HEK293 (cell line): ENCODE measurements at regions not wholly inside any gene's neighbourhood (a gene's known extent, or its start where the extent isn't known, plus 50 kb on each side); places are given as distances from the start of the nearest gene placed in this dataset.

Experiments used
- CTCF ChIA-PET: fragments of 350-600 bp; formaldehyde crosslinking; extraction: SDS; loops from one replicate; lab custom pipeline; 2021; ENCODE audit warnings: antibody characterized with exemption; lab: Yijun Ruan, JAX
- POLR2A ChIA-PET: fragments of 300-600 bp; formaldehyde crosslinking; extraction: SDS; loops from one replicate; lab custom pipeline; 2020; ENCODE audit warnings: antibody characterized with exemption, inconsistent platforms; lab: Yijun Ruan, JAX
- H3K27ac ChIP-seq: fragments of 200-500 bp; sonication (Bioruptor generic); 2 replicates; pipeline ENCODE4 v1.5.1; 2014; ENCODE audit warnings: low read depth, low read length, control low read depth, inconsistent platforms; ENCODE audit errors: extremely low read depth
- H3K36me3 ChIP-seq, 2 experiments: fragments of 200-500 bp in 1 of 2; sonication (Bioruptor generic) in 1 of 2; 1 replicate in 1 of 2; 2 replicates in 1 of 2; pipeline ENCODE4 v1.5.1; 2014 to 2017; ENCODE audit warnings: inconsistent platforms in 2 of 2, low read length in 2 of 2; ENCODE audit not compliant: control insufficient read depth in 2 of 2, insufficient read depth in 1 of 2
- H3K4me1 ChIP-seq: fragments of 200-500 bp; sonication (Bioruptor generic); 2 replicates; pipeline ENCODE4 v1.5.1; 2014; ENCODE audit warnings: mild to moderate bottlenecking, low read length, inconsistent platforms; ENCODE audit not compliant: control insufficient read depth, insufficient read depth
- H3K4me3 ChIP-seq: 2 replicates; pipeline ENCODE4 v1.5.1; 2011; ENCODE audit warnings: low read depth, mild to moderate bottlenecking, control low read depth, low read length, moderate library complexity
- H3K9me3 ChIP-seq: fragments of 200-500 bp; sonication (Bioruptor generic); 2 replicates; pipeline ENCODE4 v1.5.1; 2014; ENCODE audit warnings: low read depth, low read length, inconsistent platforms; ENCODE audit not compliant: control insufficient read depth, insufficient read depth
- KLF1 ChIP-seq: fragments of 450-650 bp; formaldehyde crosslinking; IDR thresholded peaks from 2 replicates; pipeline ENCODE4 v1.5.1; 2016; ENCODE audit warnings: missing biosample characterization, missing genetic modification characterization
- KLF16 ChIP-seq: fragments of 450-650 bp; formaldehyde crosslinking; IDR thresholded peaks from 2 replicates; pipeline ENCODE4 v1.5.1; 2017; ENCODE audit warnings: missing biosample characterization, missing genetic modification characterization
- TSHZ1 ChIP-seq: fragments of 450-650 bp; formaldehyde crosslinking; IDR thresholded peaks from 2 replicates; pipeline ENCODE4 v1.5.1; 2016; ENCODE audit warnings: missing biosample characterization, missing genetic modification characterization, borderline replicate concordance
- ZBTB1 ChIP-seq: fragments of 450-650 bp; formaldehyde crosslinking; IDR thresholded peaks from 2 replicates; pipeline ENCODE4 v1.5.1; 2016; ENCODE audit warnings: missing biosample characterization, missing genetic modification characterization
- ZBTB26 ChIP-seq: fragments of 450-650 bp; formaldehyde crosslinking; optimal IDR thresholded peaks from 2 replicates; pipeline ENCODE3; 2016; ENCODE audit warnings: missing biosample characterization, mild to moderate bottlenecking, missing genetic modification characterization
- ZBTB48 ChIP-seq: fragments of 450-650 bp; formaldehyde crosslinking; IDR thresholded peaks from 2 replicates; pipeline ENCODE4 v1.5.1; 2016; ENCODE audit warnings: missing biosample characterization, missing genetic modification characterization
- ZFP3 ChIP-seq: fragments of 450-650 bp; formaldehyde crosslinking; IDR thresholded peaks from 2 replicates; pipeline ENCODE4 v1.5.1; 2016; ENCODE audit warnings: low read depth, missing biosample characterization, missing genetic modification characterization
- ZFP37 ChIP-seq: fragments of 450-650 bp; formaldehyde crosslinking; IDR thresholded peaks from 2 replicates; pipeline ENCODE4 v1.5.1; 2016; ENCODE audit warnings: missing biosample characterization, missing genetic modification characterization
- ZIC2 ChIP-seq: fragments of 450-650 bp; formaldehyde crosslinking; IDR thresholded peaks from 2 replicates; pipeline ENCODE4 v1.5.1; 2016; ENCODE audit warnings: missing biosample characterization, missing genetic modification characterization
- ZNF221 ChIP-seq: fragments of 450-650 bp; formaldehyde crosslinking; IDR thresholded peaks from 2 replicates; pipeline ENCODE4 v1.5.1; 2017; ENCODE audit warnings: missing biosample characterization, missing genetic modification characterization, borderline replicate concordance
- ZNF23 ChIP-seq: fragments of 450-650 bp; formaldehyde crosslinking; IDR thresholded peaks from 2 replicates; pipeline ENCODE4 v1.5.1; 2016; ENCODE audit warnings: missing biosample characterization, missing genetic modification characterization, borderline replicate concordance
- ZNF362 ChIP-seq: fragments of 450-650 bp; formaldehyde crosslinking; IDR thresholded peaks from 2 replicates; pipeline ENCODE4 v1.5.1; 2016; ENCODE audit warnings: missing biosample characterization, missing genetic modification characterization
- ZNF366 ChIP-seq: fragments of 450-650 bp; formaldehyde crosslinking; conservative IDR thresholded peaks from 2 replicates; pipeline ENCODE4 v1.5.1; 2016; ENCODE audit warnings: missing biosample characterization, missing genetic modification characterization
- ZNF37A ChIP-seq: fragments of 450-650 bp; IDR thresholded peaks from 2 replicates; pipeline ENCODE4 v1.5.1; 2018; ENCODE audit warnings: missing biosample characterization, missing genetic modification characterization
- ZNF449 ChIP-seq: fragments of 450-650 bp; formaldehyde crosslinking; IDR thresholded peaks from 2 replicates; pipeline ENCODE4 v1.5.1; 2017; ENCODE audit warnings: missing biosample characterization, mild to moderate bottlenecking, missing genetic modification characterization, moderate library complexity
- ZNF48 ChIP-seq: fragments of 450-650 bp; formaldehyde crosslinking; IDR thresholded peaks from 2 replicates; pipeline ENCODE4 v1.5.1; 2016; ENCODE audit warnings: missing biosample characterization, missing genetic modification characterization
- ZNF518A ChIP-seq: fragments of 450-650 bp; formaldehyde crosslinking; conservative IDR thresholded peaks from 2 replicates; pipeline ENCODE4 v1.5.1; 2016; ENCODE audit warnings: low read depth, missing biosample characterization, missing genetic modification characterization
- ZNF530 ChIP-seq: fragments of 450-650 bp; formaldehyde crosslinking; IDR thresholded peaks from 2 replicates; pipeline ENCODE4 v1.5.1; 2016; ENCODE audit warnings: low read depth, missing biosample characterization, missing genetic modification characterization
- ZNF623 ChIP-seq: fragments of 450-650 bp; formaldehyde crosslinking; IDR thresholded peaks from 2 replicates; pipeline ENCODE4 v1.5.1; 2016; ENCODE audit warnings: missing biosample characterization, missing genetic modification characterization
- ZNF626 ChIP-seq: fragments of 450-650 bp; sonication (Bioruptor Pico); formaldehyde crosslinking; IDR thresholded peaks from 2 replicates; pipeline ENCODE4 v1.5.1; 2018; ENCODE audit warnings: missing biosample characterization, missing genetic modification characterization, inconsistent platforms
- ZNF768 ChIP-seq: fragments of 450-650 bp; formaldehyde crosslinking; IDR thresholded peaks from 2 replicates; pipeline ENCODE4 v1.5.1; 2018; ENCODE audit warnings: missing biosample characterization, mild to moderate bottlenecking, missing genetic modification characterization
- ZXDB ChIP-seq: fragments of 450-650 bp; formaldehyde crosslinking; IDR thresholded peaks from 2 replicates; pipeline ENCODE4 v1.5.1; 2016; ENCODE audit warnings: missing biosample characterization, missing genetic modification characterization

- Histone ChIP-seq H3K27ac (no peak overlapping the region), H3K4me3 (no peak overlapping the region), H3K4me1 (no peaks in the 10 kb centered on the region), H3K9me3 (no peaks in the 10 kb centered on the region), H3K36me3 (no peaks in the 10 kb centered on the region)
- TF ChIP-seq ZXDB (tag by site-specific recombination) (no peak), KLF16 (tag by site-specific recombination) (no peak), ZFP3 (no peak), ZNF626 (tag by site-specific recombination) (no peak), ZFP37 (no peak), ZNF366 (tag by site-specific recombination) (no peak), ZIC2 (tag by site-specific recombination) (no peak), KLF1 (no peak), ZNF530 (no peak), TSHZ1 (no peak), ZNF37A (tag by site-specific recombination) (no peak), ZNF623 (tag by site-specific recombination) (no peak), ZBTB48 (tag by site-specific recombination) (no peak), ZBTB1 (tag by site-specific recombination) (no peak), ZNF768 (no peak), ZNF48 (no peak), ZNF221 (tag by site-specific recombination) (no peak), ZNF23 (tag by site-specific recombination) (no peak), ZNF449 (tag by site-specific recombination) (no peak)
- ChIA-PET POLR2A (no interaction called here), CTCF (no interaction called here)
These were observed 878.4 kb upstream of the GJE1 start for GRCh38 chr6:141254336-141254735.

GRCh38 chr6:141252828-141253608, 879.7 kb upstream of the GJE1 start:
- ChIA-PET POLR2A (no interaction called here), CTCF (interaction anchor here (0.7 kb wide), 1 partner anchor 178 kb away, joined by 4 read pairs; no protein-coding TSS in a partner anchor)
- Histone ChIP-seq H3K36me3 (no peaks in the 10 kb centered on the region), H3K4me3 (no peak overlapping the region), H3K4me1 (no peaks in the 10 kb centered on the region), H3K9me3 (no peaks in the 10 kb centered on the region), H3K27ac (no peak overlapping the region)
- no peak for TF ChIP-seq ZNF362 (tag by site-specific recombination)
- TF ChIP-seq ZFP37: no peak
- TF ChIP-seq ZIC2 (tag by site-specific recombination): no peak
- TF ChIP-seq ZBTB26 (tag by site-specific recombination): no peak
- TF ChIP-seq ZNF518A (tag by site-specific recombination): no peak
